ENCODE measurements at regions not wholly inside any gene's neighbourhood (a gene's known extent, or its start where the extent isn't known, plus 50 kb on each side); places are given as distances from the start of the nearest gene placed in this dataset.

GRCh38 chr6:144728804-144729203 is 443.7 kb downstream of the UTRN start:
- TF ChIP-seq CTCF (IDR thresholded peaks at IDR 0.05; ENCODE audit: low read depth, low read length) = no peak
- ChIA-PET CTCF (no interaction called here), POLR2A (no interaction called here)
- Histone ChIP-seq H3K27ac (ENCODE audit: low read depth, low read length) (no peak overlapping the region), H3K4me3 (ENCODE audit: low read depth, low read length) (no peak overlapping the region), H3K27me3 (ENCODE audit: control insufficient read depth, insufficient read depth, low read length) (no peaks in the 10 kb centered on the region), H3K9me3 (ENCODE audit: control insufficient read depth, insufficient read depth, low read length) (no peaks in the 10 kb centered on the region)
- no peak for DNase-seq (ENCODE audit: low read depth, low spot score)

GRCh38 chr6:144729502-144729901 is 444.4 kb downstream of the UTRN start:
- CTCF ChIA-PET = no interaction called here
- DNase-seq (ENCODE audit: low read depth, low spot score) = no peak
- no peak overlapping the region for H3K4me3 ChIP-seq (ENCODE audit: low read depth, low read length)
- TF ChIP-seq CTCF (IDR thresholded peaks at IDR 0.05; ENCODE audit: low read depth, low read length) = no peak
- H3K27me3 ChIP-seq (ENCODE audit: control insufficient read depth, insufficient read depth, low read length) = no peaks in the 10 kb centered on the region
- no peak overlapping the region for H3K27ac ChIP-seq (ENCODE audit: low read depth, low read length)
- POLR2A ChIA-PET = no interaction called here
- no peaks in the 10 kb centered on the region for H3K9me3 ChIP-seq (ENCODE audit: control insufficient read depth, insufficient read depth, low read length)

GRCh38 chr6:144730088-144730645 is 445.0 kb downstream of the UTRN start:
- no peak overlapping the region for H3K4me3 ChIP-seq (ENCODE audit: low read depth, low read length)
- ChIA-PET CTCF (no interaction called here), POLR2A (no interaction called here)
- H3K9me3 ChIP-seq (ENCODE audit: control insufficient read depth, insufficient read depth, low read length) = no peaks in the 10 kb centered on the region
- no peak for TF ChIP-seq CTCF (IDR thresholded peaks at IDR 0.05; ENCODE audit: low read depth, low read length)
- H3K27ac ChIP-seq (ENCODE audit: low read depth, low read length) = no peak overlapping the region
- DNase-seq (ENCODE audit: low read depth, low spot score) = no peak
- H3K27me3 ChIP-seq (ENCODE audit: control insufficient read depth, insufficient read depth, low read length) = no peaks in the 10 kb centered on the region

- Histone ChIP-seq H3K27me3 (ENCODE audit: control insufficient read depth, insufficient read depth, low read length) (no peaks in the 10 kb centered on the region), H3K4me3 (ENCODE audit: low read depth, low read length) (no peak overlapping the region), H3K27ac (ENCODE audit: low read depth, low read length) (no peak overlapping the region), H3K9me3 (ENCODE audit: control insufficient read depth, insufficient read depth, low read length) (no peaks in the 10 kb centered on the region)
- POLR2A ChIA-PET = no interaction called here
- no peak for DNase-seq (ENCODE audit: low read depth, low spot score)
- CTCF ChIA-PET = no interaction called here
- no peak for TF ChIP-seq CTCF (IDR thresholded peaks at IDR 0.05; ENCODE audit: low read depth, low read length)
Observed at GRCh38 chr6:144731229-144731628, 446.1 kb downstream of the UTRN start.

GRCh38 chr6:144736763-144737162 is 451.6 kb downstream of the UTRN start:
- H3K27ac ChIP-seq (ENCODE audit: low read depth, low read length) = no peak overlapping the region
- H3K4me3 ChIP-seq (ENCODE audit: low read depth, low read length) = no peak overlapping the region
- ChIA-PET POLR2A (no interaction called here), CTCF (interaction anchor here (0.6 kb wide), 1 partner anchor 224 kb away, joined by 3 read pairs; no protein-coding TSS in a partner anchor)
- no peak for DNase-seq (ENCODE audit: low read depth, low spot score)
- no peaks in the 10 kb centered on the region for H3K9me3 ChIP-seq (ENCODE audit: control insufficient read depth, insufficient read depth, low read length)
- no peaks in the 10 kb centered on the region for H3K27me3 ChIP-seq (ENCODE audit: control insufficient read depth, insufficient read depth, low read length)
- no peak for TF ChIP-seq CTCF (IDR thresholded peaks at IDR 0.05; ENCODE audit: low read depth, low read length)

Data from AG04450 (cell line).